ENCODE measurements at regions not wholly inside any gene's neighbourhood (a gene's known extent, or its start where the extent isn't known, plus 50 kb on each side); places are given as distances from the start of the nearest gene placed in this dataset.

GRCh38 chr5:6831678-6832671 is 118.7 kb downstream of the TENT4A start:
- no peak for DNase-seq (ENCODE audit: low read depth in 2 of 2)

- no peak for DNase-seq (ENCODE audit: low read depth in 2 of 2)
Observed at GRCh38 chr5:6832994-6833393, 119.8 kb downstream of the TENT4A start.

GRCh38 chr5:6833406-6833805 is 120.2 kb downstream of the TENT4A start:
- no peak for DNase-seq (ENCODE audit: low read depth in 2 of 2)

- DNase-seq (ENCODE audit: low read depth in 2 of 2): no peak
Observed at GRCh38 chr5:6837095-6837494, 123.9 kb downstream of the TENT4A start.

- DNase-seq (ENCODE audit: low read depth in 2 of 2): no peak
Observed at GRCh38 chr5:6837519-6838110, 124.4 kb downstream of the TENT4A start.

GRCh38 chr5:6838736-6839135 is 125.5 kb downstream of the TENT4A start:
- DNase-seq (ENCODE audit: low read depth in 2 of 2): no peak

- DNase-seq (ENCODE audit: low read depth in 2 of 2): no peak
Observed at GRCh38 chr5:6840136-6840793, 127.0 kb downstream of the TENT4A start.

- no peak for DNase-seq (ENCODE audit: low read depth in 2 of 2)
Observed at GRCh38 chr5:6843335-6843734, 130.1 kb downstream of the TENT4A start.

GRCh38 chr5:6843821-6844220 is 130.6 kb downstream of the TENT4A start:
- no peak for DNase-seq (ENCODE audit: low read depth in 2 of 2)

GRCh38 chr5:6845856-6846255 is 132.6 kb downstream of the TENT4A start:
- DNase-seq (ENCODE audit: low read depth in 2 of 2): no peak

GRCh38 chr5:6847870-6848269 is 134.6 kb downstream of the TENT4A start:
- no peak for DNase-seq (ENCODE audit: low read depth in 2 of 2)

- no peak for DNase-seq (ENCODE audit: low read depth in 2 of 2)
Observed at GRCh38 chr5:6849316-6850105, 136.3 kb downstream of the TENT4A start.

- no peak for DNase-seq (ENCODE audit: low read depth in 2 of 2)
Observed at GRCh38 chr5:6850106-6850432, 136.8 kb downstream of the TENT4A start.

GRCh38 chr5:6856653-6857052 is 143.4 kb downstream of the TENT4A start:
- DNase-seq (ENCODE audit: low read depth in 2 of 2): no peak

- DNase-seq (ENCODE audit: low read depth in 2 of 2): no peak
Observed at GRCh38 chr5:6858419-6858818, 145.2 kb downstream of the TENT4A start.

GRCh38 chr5:6859023-6859422 is 145.8 kb downstream of the TENT4A start:
- no peak for DNase-seq (ENCODE audit: low read depth in 2 of 2)

- no peak for DNase-seq (ENCODE audit: low read depth in 2 of 2)
Observed at GRCh38 chr5:6859951-6860638, 146.9 kb downstream of the TENT4A start.

- no peak for DNase-seq (ENCODE audit: low read depth in 2 of 2)
Observed at GRCh38 chr5:6861036-6861435, 147.8 kb downstream of the TENT4A start.

GRCh38 chr5:6861667-6862066 is 148.4 kb downstream of the TENT4A start:
- no peak for DNase-seq (ENCODE audit: low read depth in 2 of 2)

- no peak for DNase-seq (ENCODE audit: low read depth in 2 of 2)
Observed at GRCh38 chr5:6862306-6862705, 149.1 kb downstream of the TENT4A start.

- DNase-seq (ENCODE audit: low read depth in 2 of 2): no peak
Observed at GRCh38 chr5:6867712-6868111, 154.5 kb downstream of the TENT4A start.

Measured in stimulated activated CD4-positive, alpha-beta T cell treated with anti-CD3 and anti-CD28 coated beads, Interleukin-1b, Interleukin-23, amount 100 ng/mL, for 4 hours (primary cell).